WI38 (cell line): ENCODE measurements at regions not wholly inside any gene's neighbourhood (a gene's known extent, or its start where the extent isn't known, plus 50 kb on each side); places are given as distances from the start of the nearest gene placed in this dataset.

ENCODE experiments used
- H3K4me3 ChIP-seq: 2 replicates; pipeline ENCODE4 v1.5.1; 2011; ENCODE audit warnings: low read depth, mild to moderate bottlenecking, control low read depth, low read length
- CTCF ChIP-seq: IDR thresholded peaks from 2 replicates; pipeline ENCODE4 v1.5.1; 2012; ENCODE audit warnings: low read depth, mild to moderate bottlenecking, control low read depth, low read length

GRCh38 chr10:36048780-36049179 lies 406.7 kb upstream of the FZD8 start:
- TF ChIP-seq CTCF = no peak
- no peak overlapping the region for H3K4me3 ChIP-seq

- no peak for TF ChIP-seq CTCF
- no peak overlapping the region for H3K4me3 ChIP-seq
Measured at GRCh38 chr10:36048236-36048635, 406.1 kb upstream of the FZD8 start.

- no peak for TF ChIP-seq CTCF
- no peak overlapping the region for H3K4me3 ChIP-seq
Measured at GRCh38 chr10:36042135-36042534, 400.0 kb upstream of the FZD8 start.

- no peak overlapping the region for H3K4me3 ChIP-seq
- TF ChIP-seq CTCF = no peak
Measured at GRCh38 chr10:36038316-36038955, 396.3 kb upstream of the FZD8 start.

- no peak overlapping the region for H3K4me3 ChIP-seq
- TF ChIP-seq CTCF = no peak
Measured at GRCh38 chr10:36036137-36036536, 394.0 kb upstream of the FZD8 start.

- no peak for TF ChIP-seq CTCF
- no peak overlapping the region for H3K4me3 ChIP-seq
Measured at GRCh38 chr10:36033808-36034207, 391.7 kb upstream of the FZD8 start.

- no peak for TF ChIP-seq CTCF
- no peak overlapping the region for H3K4me3 ChIP-seq
Measured at GRCh38 chr10:36030516-36030915, 388.4 kb upstream of the FZD8 start.
